ENCODE measurements at regions not wholly inside any gene's neighbourhood (a gene's known extent, or its start where the extent isn't known, plus 50 kb on each side); places are given as distances from the start of the nearest gene placed in this dataset.

DNA sequence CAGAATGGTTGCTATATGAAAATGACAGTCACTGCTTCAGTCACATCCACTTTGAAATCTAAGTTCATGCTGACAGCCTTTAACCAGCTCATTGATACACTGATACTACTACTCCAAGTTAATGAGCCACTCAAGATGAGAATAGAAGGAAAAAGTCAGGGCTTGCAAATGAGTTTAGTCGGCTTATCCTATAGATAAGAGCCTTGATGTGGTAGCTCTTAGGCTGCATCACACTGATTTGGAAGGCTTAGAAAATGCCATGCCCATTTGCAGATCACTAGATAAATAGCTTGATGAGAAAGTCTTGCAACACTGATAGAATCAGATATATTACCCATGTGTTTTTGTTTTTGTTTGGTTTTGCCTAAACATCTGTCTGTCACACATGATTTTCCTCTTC, 251.4 kb upstream of the ATXN7L3B start:
- TF ChIP-seq, protein P1, sequence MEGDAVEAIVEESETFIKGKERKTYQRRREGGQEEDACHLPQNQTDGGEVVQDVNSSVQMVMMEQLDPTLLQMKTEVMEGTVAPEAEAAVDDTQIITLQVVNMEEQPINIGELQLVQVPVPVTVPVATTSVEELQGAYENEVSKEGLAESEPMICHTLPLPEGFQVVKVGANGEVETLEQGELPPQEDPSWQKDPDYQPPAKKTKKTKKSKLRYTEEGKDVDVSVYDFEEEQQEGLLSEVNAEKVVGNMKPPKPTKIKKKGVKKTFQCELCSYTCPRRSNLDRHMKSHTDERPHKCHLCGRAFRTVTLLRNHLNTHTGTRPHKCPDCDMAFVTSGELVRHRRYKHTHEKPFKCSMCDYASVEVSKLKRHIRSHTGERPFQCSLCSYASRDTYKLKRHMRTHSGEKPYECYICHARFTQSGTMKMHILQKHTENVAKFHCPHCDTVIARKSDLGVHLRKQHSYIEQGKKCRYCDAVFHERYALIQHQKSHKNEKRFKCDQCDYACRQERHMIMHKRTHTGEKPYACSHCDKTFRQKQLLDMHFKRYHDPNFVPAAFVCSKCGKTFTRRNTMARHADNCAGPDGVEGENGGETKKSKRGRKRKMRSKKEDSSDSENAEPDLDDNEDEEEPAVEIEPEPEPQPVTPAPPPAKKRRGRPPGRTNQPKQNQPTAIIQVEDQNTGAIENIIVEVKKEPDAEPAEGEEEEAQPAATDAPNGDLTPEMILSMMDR (IDR thresholded peaks at IDR 0.05): no peak
- no peak for TF ChIP-seq POLR2A (IDR thresholded peaks at IDR 0.05)
